ENCODE measurements at regions not wholly inside any gene's neighbourhood (a gene's known extent, or its start where the extent isn't known, plus 50 kb on each side); places are given as distances from the start of the nearest gene placed in this dataset.

GRCh38 chr12:9334964-9335363 lies 126.8 kb upstream of the PZP start (continued):
- TF ChIP-seq CTCF (CRISPR knock-in tag; IDR thresholded peaks at IDR 0.05) (peak; percentile 36), E2F1 (CRISPR knock-in tag; IDR thresholded peaks at IDR 0.05) (no peak)

- DNase-seq (ENCODE audit: low spot score): peak; percentile 27
- Histone ChIP-seq H3K4me1 (ENCODE audit: insufficient read depth, low read length) (peaks cover 53% of the 10 kb centered on the region), H3K27ac (ENCODE audit: extremely low read length, insufficient read depth, low read length) (peak overlapping the region; percentile 48), H3K4me3 (replicated peaks in 1 of 3; ENCODE audit: insufficient read depth in 1 of 3, low read depth in 2 of 3, low read length in 3 of 3) (no peak overlapping the region), H3K9ac (ENCODE audit: insufficient read depth, low read depth, low read length) (no peak overlapping the region), H3K36me3 (replicated peaks in 1 of 2; ENCODE audit: control insufficient read depth in 1 of 2, insufficient read depth in 2 of 2, low read length in 2 of 2) (no peaks in the 10 kb centered on the region), H3K79me2 (ENCODE audit: insufficient read depth, low read length) (no peaks in the 10 kb centered on the region), H3K9me3 (ENCODE audit: low read length) (no peaks in the 10 kb centered on the region), H3K27me3 (ENCODE audit: control insufficient read depth in 1 of 2, insufficient read depth in 2 of 2, low read length in 2 of 2) (no peaks in the 10 kb centered on the region), H2AFZ (ENCODE audit: low read length) (no peak overlapping the region), H3K4me2 (ENCODE audit: low read depth, low read length) (peak overlapping the region; percentile 26), H4K20me1 (ENCODE audit: insufficient read depth, low read length) (no peaks in the 10 kb centered on the region)
- in situ Hi-C loops (cut with HindIII; ENCODE audit: extremely low pct_ligation_motif_present, low pct_unique_long_range_greater_than_20kb): loop anchor here (25.0 kb wide), 1 partner anchor 128 kb away; no protein-coding TSS in a partner anchor
- WGBS (ENCODE audit: low lambda C conversion rate): 62% methylated on average over 12 of the region's 12 CpGs
- ATAC-seq: peak; percentile 11; the same call in 1 of the 3 replicates
- peak in 1 of 2 experiments; percentile 38; a peak in 1 of 4 replicates for TF ChIP-seq MAFK (conservative IDR thresholded peaks at IDR 0.05 in 1 of 2, IDR thresholded peaks at IDR 0.05 in 1 of 2; ENCODE audit: low read length in 2 of 2)
- 0 out of 4 replicates have a peak, but pooled peaks of 1 of the 2 experiments have one; percentile 33 for TF ChIP-seq EP300 (IDR thresholded peaks at IDR 0.05; ENCODE audit: low read depth in 2 of 2, low read length in 2 of 2)
- no peak for TF ChIP-seq EP300 (CRISPR knock-in tag; IDR thresholded peaks at IDR 0.05; ENCODE audit: borderline replicate concordance)
- TF ChIP-seq YEATS2 (CRISPR knock-in tag; IDR thresholded peaks at IDR 0.05; ENCODE audit: borderline replicate concordance): peak; percentile 28; the same call in 1 of the 2 replicates
- 0 out of 2 replicates have a peak, but pooled peaks have one; percentile 14 for TF ChIP-seq PAXIP1 (CRISPR knock-in tag; conservative IDR thresholded peaks at IDR 0.05)
- TF ChIP-seq ZNF563 (CRISPR knock-in tag; IDR thresholded peaks at IDR 0.05): no peak
- TF ChIP-seq NFE2L2 (IDR thresholded peaks at IDR 0.05; ENCODE audit: low read length): peak; percentile 84
- no peak for TF ChIP-seq IKZF4 (CRISPR knock-in tag; IDR thresholded peaks at IDR 0.05; ENCODE audit: borderline replicate concordance, low read depth, not compliant biosample characterization)
- FAIRE-seq: peak; percentile 66
- CTCF ChIA-PET (ENCODE audit: low intra/inter-chr PET ratio, low total read pairs): no interaction called here
- intact Hi-C loops (cut with micrococcal nuclease; ENCODE audit: unreplicated experiment): loop anchor here (5.0 kb wide), 1 partner anchor 373 kb away; no protein-coding TSS in a partner anchor
- no TSS peak for BruUV-seq (replicated peaks)
- POLR2A ChIA-PET: interaction anchor here (1.0 to 1.5 kb wide), 3 partner anchors 9 to 218 kb away, joined by 4 to 5 read pairs (median 4); partner anchors contain the start of gene A2M
These were observed 126.0 kb upstream of the PZP start for GRCh38 chr12:9334041-9334692.
